Embryonic facial prominence (tissue), 1 donor: ENCODE measurements at regions not wholly inside any gene's neighbourhood (a gene's known extent, or its start where the extent isn't known, plus 50 kb on each side); places are given as distances from the start of the nearest gene placed in this dataset.

Experiments
- DNase-seq: peaks from one replicate; pipeline ENCODE4 v3.0.0-alpha.2; 2016; ENCODE audit errors: extremely low spot score

DNA sequence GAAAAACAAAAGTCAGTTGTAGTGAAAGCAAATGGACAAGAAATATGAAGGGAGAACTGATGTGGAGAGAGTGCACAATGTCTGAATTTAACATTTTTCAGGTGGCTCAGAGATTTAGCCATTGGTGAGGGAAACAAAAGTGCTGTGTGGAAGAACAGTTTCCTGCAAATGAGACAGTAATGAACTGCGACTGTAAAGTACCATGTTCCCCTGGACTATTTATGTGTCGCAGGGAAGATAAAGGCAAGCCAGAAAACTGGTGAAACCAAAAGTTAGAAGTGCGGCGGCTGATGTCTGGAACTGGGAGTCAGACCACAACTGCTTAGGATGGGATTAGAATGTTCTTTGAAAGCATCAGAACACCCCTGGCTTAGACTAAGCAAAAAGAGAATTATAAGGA, 905.1 kb upstream of the MAN1A1 start:
- DNase-seq: no peak

- no peak for DNase-seq
These were observed 898.9 kb upstream of the MAN1A1 start for GRCh38 chr6:120248451-120248850.

GRCh38 chr6:120237221-120237620, 887.7 kb upstream of the MAN1A1 start:
- no peak for DNase-seq

- no peak for DNase-seq
These were observed 880.4 kb upstream of the MAN1A1 start for GRCh38 chr6:120230008-120230407.

GRCh38 chr6:120228297-120228696, 878.7 kb upstream of the MAN1A1 start:
- no peak for DNase-seq

DNA sequence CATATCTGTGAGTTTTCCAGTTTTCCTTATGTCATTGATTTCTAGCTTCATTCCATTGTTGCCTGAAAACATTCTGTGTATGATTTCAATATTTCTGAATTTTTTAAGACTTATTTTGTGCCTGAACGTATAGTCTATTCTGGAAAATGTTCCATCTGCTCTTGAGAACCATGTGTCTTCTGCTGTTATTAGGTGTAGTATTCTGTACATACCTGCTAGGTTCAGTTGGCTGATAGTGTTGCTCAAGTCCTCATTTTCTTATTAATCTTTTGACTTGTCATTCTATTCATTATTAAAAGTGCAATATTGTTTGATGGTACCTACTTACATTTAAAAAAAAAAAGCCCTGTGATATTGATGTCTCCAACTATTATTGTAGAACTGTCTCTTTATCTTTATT, 869.8 kb upstream of the MAN1A1 start:
- no peak for DNase-seq

- no peak for DNase-seq
These were observed 864.5 kb upstream of the MAN1A1 start for GRCh38 chr6:120214088-120214499.

DNA sequence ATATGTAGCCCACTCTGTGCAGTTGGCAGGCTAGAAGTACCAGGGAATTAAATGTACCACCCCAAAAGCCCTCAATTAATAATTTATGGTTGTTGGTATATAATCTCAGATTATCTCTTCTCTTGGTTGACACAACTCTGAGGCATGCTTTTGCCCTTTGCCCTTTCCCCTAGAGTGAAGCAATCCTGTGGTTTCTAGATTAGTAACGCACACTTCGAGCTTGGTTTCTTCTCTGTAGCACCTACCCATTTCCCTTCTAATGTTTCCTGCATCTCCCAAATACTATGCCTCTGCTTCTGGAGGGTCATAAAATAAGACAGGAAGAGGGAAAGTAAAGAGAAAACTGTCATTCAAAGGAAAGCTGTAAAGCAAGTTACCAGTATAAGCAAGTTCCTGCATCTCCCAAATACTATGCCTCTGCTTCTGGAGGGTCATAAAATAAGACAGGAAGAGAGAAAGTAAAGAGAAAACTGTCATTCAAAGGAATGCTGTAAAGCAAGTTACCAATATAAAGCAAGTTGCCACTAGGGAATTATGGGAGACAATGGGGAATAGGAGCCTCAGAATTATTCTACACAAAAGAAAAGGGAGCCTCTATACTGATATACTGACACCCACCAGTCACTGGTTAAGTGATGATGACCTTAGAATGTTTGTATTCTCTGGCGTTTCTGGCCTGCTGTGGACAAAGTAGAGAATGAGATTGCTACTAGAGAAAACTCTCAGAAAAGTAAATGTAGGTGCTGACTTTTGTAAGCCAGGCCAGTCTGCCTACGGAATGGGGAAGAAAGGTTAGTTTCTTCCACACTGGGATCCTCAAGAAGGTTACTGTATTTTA, 862.6 kb upstream of the MAN1A1 start:
- no peak for DNase-seq

DNA sequence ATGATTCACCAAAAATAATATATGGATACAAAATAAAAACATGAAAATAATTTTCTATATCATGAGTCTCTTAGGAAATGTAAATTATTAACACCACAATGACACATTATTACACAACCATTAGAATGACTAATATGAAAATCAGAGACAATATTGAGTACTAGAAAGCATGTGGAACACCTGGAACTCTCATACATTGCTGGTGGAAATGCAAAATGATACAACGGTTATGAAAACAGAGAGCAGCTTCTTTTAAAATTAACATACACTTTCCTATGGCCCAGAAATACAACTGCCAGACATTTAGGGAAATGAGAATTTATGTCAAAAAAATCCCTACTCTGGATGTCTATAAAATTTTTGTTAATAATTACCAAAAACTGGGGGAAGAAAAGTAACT, 853.3 kb upstream of the MAN1A1 start:
- no peak for DNase-seq

- no peak for DNase-seq
These were observed 851.3 kb upstream of the MAN1A1 start for GRCh38 chr6:120200853-120201252.

DNA sequence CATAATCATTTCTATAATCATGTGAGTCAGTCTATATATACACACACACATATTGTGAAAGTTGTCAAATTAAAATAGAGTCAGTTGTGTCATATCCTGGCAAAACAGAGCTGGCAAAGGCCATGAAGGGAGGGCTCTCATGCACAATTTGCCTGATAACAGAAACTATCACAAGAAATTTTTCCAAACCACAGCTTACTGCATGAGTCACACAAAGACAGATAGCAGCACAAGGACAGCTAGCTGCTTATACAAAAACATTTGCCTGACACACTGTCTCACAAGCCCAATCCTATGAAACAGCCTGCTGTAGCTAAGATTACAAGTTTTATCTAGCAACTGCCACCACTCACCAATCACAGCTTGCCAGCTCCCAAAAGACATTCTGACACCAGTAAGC, 848.5 kb upstream of the MAN1A1 start:
- DNase-seq: no peak

- no peak for DNase-seq
These were observed 836.5 kb upstream of the MAN1A1 start for GRCh38 chr6:120186080-120186479.

DNA sequence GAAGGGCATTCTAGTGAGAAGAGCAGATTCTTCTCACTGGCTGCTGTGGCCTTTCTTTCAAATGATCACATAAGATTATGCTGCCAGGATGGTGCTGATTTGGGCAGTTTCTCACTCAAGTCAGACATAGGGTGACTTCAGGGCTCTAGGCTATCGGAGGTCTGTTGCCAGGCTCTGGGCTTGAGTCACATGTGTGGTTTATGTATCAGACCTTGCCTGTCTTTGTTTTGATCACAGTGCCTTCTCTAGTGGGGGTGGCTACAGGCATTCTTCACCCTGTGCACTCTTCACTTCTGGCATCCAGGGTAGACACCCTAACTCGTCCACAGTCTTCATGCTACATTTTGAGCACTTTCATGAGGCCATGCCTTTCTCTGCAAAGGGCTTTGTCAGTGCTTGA, 823.7 kb upstream of the MAN1A1 start:
- no peak for DNase-seq

- DNase-seq: no peak
These were observed 815.0 kb upstream of the MAN1A1 start for GRCh38 chr6:120164531-120164930.

GRCh38 chr6:120157873-120158272, 808.3 kb upstream of the MAN1A1 start:
- DNase-seq: no peak

DNA sequence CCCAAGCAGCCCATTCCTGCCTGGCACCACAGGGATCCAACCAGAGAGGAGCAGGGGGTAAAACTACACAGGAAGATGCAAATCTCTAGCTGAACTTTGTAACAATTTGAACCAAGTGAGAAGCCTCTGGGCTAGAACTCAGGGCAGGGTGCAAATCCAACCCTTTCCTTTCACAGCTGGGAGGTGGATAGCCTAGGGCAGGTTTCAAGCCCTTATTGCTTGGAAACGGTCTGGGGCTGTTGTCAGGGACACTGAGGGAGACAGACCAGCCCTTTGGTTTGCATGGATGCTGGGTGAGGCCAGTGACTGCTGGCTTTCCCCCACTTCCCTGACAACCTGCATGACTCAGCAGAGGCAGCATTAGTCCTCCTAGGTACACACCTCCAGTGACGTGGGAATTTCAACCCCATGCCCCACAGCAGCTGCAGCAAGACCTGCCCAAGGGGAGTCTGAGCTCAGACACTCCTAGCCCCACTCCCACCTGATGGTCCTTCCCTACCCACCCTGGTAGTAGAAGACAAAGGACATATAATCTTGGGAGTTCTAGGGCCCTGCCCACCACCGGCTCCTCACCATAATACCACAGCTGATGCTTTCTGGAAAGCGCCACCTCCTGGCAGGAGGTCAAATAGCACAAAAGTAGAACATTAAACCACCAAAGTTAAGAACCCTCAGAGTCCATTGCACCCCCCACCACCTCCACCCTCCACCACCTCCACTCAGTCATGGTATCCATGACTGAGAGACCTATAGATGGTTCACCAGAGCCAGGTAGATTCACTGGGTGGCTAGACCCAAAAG, 797.7 kb upstream of the MAN1A1 start:
- no peak for DNase-seq

GRCh38 chr6:120141601-120142000, 792.0 kb upstream of the MAN1A1 start:
- DNase-seq: no peak

DNA sequence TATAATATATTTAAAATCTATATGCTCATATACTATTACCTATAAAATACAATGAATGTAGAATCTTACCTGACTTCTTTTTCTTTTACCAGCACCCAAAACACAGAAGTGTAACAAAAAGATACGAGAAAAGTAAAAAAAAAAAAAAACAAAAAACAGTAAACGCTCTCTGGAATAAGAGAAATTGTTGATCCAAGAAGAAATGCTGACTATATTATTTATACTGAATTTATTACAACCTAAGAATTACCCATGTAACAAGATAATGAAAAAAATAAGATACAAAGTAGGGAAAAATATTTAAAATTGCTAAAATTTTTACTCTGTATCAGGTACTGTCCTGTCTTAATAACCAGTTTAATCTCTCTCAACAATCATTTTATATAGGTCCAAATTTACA, 787.9 kb upstream of the MAN1A1 start:
- DNase-seq: no peak

DNA sequence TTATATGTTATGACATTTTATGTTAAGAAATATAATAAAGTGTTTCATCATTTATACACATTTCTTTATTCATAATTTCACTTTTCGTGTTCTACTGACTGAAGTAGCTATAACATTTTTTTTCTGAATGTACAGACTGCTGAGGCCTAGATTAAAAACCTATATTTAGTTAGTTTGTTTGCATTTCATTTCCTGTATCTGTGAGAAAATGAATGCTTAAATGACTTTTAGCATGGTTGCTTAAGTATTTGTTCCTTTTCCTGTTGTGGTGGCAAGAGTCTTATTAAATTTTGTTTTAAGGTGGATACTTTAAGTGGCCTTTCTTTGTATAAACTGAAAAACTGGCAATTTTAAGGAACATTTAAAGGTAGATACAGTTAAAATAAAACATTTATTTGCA, 779.7 kb upstream of the MAN1A1 start:
- no peak for DNase-seq

DNA sequence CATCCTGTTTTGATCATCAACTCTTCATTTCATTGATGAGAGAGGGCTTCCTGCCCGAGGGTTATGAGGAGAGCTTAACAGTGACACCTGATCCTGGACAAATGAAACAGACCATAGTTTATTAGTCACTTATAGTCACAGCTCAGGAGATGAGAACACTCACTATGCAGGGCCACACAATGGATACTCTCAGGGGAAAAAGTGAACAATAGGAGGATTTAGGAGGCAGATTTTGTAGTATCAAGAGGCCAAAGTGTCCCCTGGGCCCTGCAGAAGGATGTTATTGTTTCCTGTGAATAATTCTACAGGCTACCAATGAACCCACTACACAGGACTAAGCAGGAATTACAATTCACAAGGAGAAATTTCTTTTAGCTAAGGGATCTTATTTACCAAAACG, 772.8 kb upstream of the MAN1A1 start:
- no peak for DNase-seq

DNA sequence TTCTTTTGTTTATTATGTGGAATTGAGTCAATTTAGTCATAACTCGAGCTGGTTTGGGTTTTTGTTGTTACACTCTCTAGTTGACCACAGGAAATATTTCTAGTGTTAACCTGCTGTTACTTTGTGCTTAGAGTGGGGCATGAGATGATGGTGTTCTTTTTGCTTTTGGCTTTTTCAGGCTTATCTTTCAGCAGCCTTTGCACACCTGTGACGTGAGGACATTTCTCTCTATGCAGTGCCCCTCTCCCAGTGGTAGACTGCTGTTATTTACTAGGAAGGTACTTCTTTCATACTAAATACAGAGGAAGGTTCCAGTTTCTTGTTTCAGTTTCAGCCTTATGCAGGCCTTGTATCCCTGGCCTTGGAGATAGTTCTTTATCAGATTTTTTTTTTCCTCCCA, 766.8 kb upstream of the MAN1A1 start:
- DNase-seq: no peak

DNA sequence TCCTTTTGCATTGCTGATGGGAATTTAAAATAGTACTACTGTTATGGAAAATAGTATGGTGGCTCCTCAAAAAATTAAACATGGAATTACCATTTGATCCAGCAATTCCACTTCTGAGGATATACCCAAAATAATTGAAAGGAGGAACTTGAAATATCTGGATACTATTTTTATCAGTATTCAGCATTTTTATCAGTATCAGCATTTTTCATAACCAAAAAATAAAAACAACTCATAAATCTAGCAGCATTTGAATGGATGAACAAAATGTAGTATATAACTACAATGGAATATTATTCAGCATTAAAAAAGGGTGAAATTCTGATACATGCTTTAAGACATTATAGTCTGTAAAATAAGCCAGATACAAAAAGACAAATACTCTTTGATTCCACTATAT, 763.4 kb upstream of the MAN1A1 start:
- no peak for DNase-seq

DNA sequence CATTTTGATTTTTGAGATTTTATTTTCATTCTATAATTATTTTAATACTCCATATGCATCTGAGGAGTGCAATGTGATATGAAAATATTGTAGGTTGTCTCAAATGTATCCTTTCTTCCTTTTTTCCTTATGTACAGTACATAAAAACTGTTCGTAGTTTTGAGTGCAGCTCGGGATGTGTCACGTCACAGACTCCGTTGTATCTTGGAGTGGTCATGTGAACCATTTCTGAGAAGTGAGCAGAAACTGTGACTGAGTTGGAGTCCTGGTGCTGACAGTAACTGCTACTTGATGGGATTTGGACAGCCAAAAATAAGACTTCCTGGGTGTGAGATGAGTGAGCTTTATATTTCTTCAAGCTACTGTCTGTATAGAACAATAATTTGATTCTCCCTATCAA, 761.4 kb upstream of the MAN1A1 start:
- DNase-seq: no peak
